Urothelium cell line (cell line): ENCODE measurements at regions not wholly inside any gene's neighbourhood (a gene's known extent, or its start where the extent isn't known, plus 50 kb on each side); places are given as distances from the start of the nearest gene placed in this dataset.

ENCODE experiments used
- DNase-seq: peaks from one replicate; pipeline ENCODE4 v3.0.0; 2011; ENCODE audit warnings: low spot score, mixed read lengths
- FAIRE-seq: peaks from 2 replicates; lab custom pipeline; 2011; peaks lifted over from hg19 to GRCh38; lab: Jason Lieb, UNC

GRCh38 chr3:13690636-13691035 lies 141.7 kb downstream of the FBLN2 start:
- DNase-seq (no peak), FAIRE-seq (no peak)

DNA sequence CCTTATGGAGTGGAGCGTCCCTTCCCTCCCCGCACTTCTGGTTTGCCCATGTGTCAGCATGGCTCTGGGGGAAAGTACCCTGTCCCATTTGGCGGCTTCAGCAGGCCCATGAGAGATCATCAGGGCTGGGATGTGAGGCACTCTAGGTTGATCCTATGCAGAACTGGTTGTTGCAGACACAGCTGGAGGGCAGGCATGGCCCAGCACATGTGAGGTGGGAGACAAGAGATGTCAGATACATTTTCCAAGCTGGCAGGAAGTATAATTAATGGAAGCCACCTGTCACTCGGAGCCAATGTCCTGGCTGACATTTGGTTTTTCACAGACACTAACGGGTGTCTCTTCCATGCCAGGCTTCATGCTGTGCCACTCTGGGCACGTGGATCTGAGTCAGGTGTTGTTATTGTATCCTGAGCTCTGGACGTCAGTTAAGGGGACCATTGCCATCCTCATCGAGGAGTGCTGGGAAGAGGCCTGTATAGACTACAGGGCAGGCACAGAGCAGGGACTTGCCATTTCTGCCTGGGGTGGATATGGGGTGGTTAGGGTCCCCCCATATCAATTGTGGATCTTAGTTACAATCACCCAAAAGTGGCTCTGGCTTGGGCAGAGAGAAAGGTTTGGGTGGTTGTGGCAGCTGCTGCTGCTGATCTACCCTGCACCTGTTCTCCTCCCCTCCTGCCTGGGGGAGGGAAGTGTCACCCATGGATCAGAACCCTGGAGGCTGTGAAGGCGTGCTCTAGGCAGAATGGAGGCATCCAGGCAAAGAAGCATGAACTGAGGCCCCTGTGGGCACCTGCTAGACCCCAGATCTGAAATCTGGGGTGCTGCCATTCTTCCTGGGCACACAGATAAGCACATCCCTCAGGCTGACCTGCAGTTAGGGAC lies 140.7 kb downstream of the FBLN2 start:
- DNase-seq (no peak), FAIRE-seq (no peak)

GRCh38 chr3:13688824-13689223 lies 139.9 kb downstream of the FBLN2 start:
- no peak for DNase-seq
- FAIRE-seq, result no peak

DNA sequence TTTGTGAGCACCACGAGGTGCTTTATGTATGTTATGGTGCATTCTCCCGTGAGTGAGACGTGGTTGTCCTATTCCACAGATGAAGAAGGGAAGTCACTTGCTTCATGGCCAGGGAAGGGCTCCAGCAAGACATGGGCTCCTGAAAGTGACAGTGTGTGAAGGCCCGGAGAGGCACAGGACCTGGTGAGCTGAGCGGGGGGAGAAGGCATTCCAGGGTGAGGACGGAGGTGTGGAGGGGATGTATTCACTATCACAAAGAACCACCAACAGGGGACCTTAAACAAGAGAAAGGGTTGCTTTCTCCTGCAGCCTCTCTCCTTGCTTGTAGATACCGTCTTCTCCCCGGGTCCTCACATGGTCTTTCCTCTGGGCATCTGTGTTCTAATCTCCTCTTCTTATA lies 139.1 kb downstream of the FBLN2 start:
- DNase-seq (no peak), FAIRE-seq (no peak)
